ENCODE measurements at regions not wholly inside any gene's neighbourhood (a gene's known extent, or its start where the extent isn't known, plus 50 kb on each side); places are given as distances from the start of the nearest gene placed in this dataset.

GRCh38 chr3:177914224-177914623 lies 622.0 kb upstream of the KCNMB2 start:
- H3K27ac ChIP-seq: no peak overlapping the region
- H3K27me3 ChIP-seq (replicated peaks in 1 of 7): no peaks in the 10 kb centered on the region
- no peaks in the 10 kb centered on the region for H3K4me1 ChIP-seq
- H3K9me3 ChIP-seq: peaks cover 0 to 8% (median 0%) of the 10 kb centered on the region in 8 donors
- H3K36me3 ChIP-seq: no peaks in the 10 kb centered on the region
- H3K4me3 ChIP-seq: no peak overlapping the region
- TF ChIP-seq CTCF (IDR thresholded peaks at IDR 0.05 in 8 of 11, conservative IDR thresholded peaks at IDR 0.05 in 3 of 11) (no peak), POLR2AphosphoS5 (IDR thresholded peaks at IDR 0.05) (no peak), POLR2A (IDR thresholded peaks at IDR 0.05) (no peak)
- WGBS, 5 donors: 93 to 98% (median 97%) methylated on average over 10 of the region's 10 CpGs
- intact Hi-C loops (cut with DNase I; ENCODE audit: low total_unique reads): no loop called here
- no peak for DNase-seq

- Histone ChIP-seq H3K36me3 (no peaks in the 10 kb centered on the region), H3K4me3 (no peak overlapping the region), H3K4me1 (no peaks in the 10 kb centered on the region), H3K27ac (no peak overlapping the region), H3K27me3 (replicated peaks in 1 of 7) (no peaks in the 10 kb centered on the region), H3K9me3 (peaks cover 0 to 8% (median 0%) of the 10 kb centered on the region in 8 donors)
- intact Hi-C loops (cut with DNase I; ENCODE audit: low total_unique reads): no loop called here
- TF ChIP-seq CTCF (IDR thresholded peaks at IDR 0.05 in 8 of 11, conservative IDR thresholded peaks at IDR 0.05 in 3 of 11) (no peak), POLR2A (IDR thresholded peaks at IDR 0.05) (no peak), POLR2AphosphoS5 (IDR thresholded peaks at IDR 0.05) (no peak)
- 79 to 96% (median 90%) methylated on average over 1 of the region's 1 CpG for WGBS, 5 donors
- DNase-seq: no peak
Observed at GRCh38 chr3:177916461-177916860, 619.8 kb upstream of the KCNMB2 start.

GRCh38 chr3:177917234-177917861 lies 618.9 kb upstream of the KCNMB2 start:
- Histone ChIP-seq H3K4me3 (no peak overlapping the region), H3K27ac (no peak overlapping the region), H3K27me3 (replicated peaks in 1 of 7) (no peaks in the 10 kb centered on the region), H3K4me1 (no peaks in the 10 kb centered on the region), H3K9me3 (peaks cover 0 to 8% (median 0%) of the 10 kb centered on the region in 8 donors), H3K36me3 (no peaks in the 10 kb centered on the region)
- 90 to 96% (median 94%) methylated on average over 4 to 8 of the region's 8 CpGs for WGBS, 5 donors
- intact Hi-C loops (cut with DNase I; ENCODE audit: low total_unique reads): no loop called here
- no peak for DNase-seq
- no peak for TF ChIP-seq POLR2AphosphoS5 (IDR thresholded peaks at IDR 0.05)
- no peak for TF ChIP-seq POLR2A (IDR thresholded peaks at IDR 0.05)
- no peak for TF ChIP-seq CTCF (IDR thresholded peaks at IDR 0.05 in 8 of 11, conservative IDR thresholded peaks at IDR 0.05 in 3 of 11)

GRCh38 chr3:177921153-177921552 lies 615.1 kb upstream of the KCNMB2 start:
- Histone ChIP-seq H3K9me3 (no peaks in the 10 kb centered on the region), H3K4me3 (no peak overlapping the region), H3K4me1 (no peaks in the 10 kb centered on the region), H3K27ac (no peak overlapping the region), H3K27me3 (replicated peaks in 1 of 7) (no peaks in the 10 kb centered on the region), H3K36me3 (no peaks in the 10 kb centered on the region)
- intact Hi-C loops (cut with DNase I; ENCODE audit: low total_unique reads): no loop called here
- 76 to 86% (median 86%) methylated on average over 3 of the region's 3 CpGs for WGBS, 5 donors
- no peak for DNase-seq
- no peak for TF ChIP-seq CTCF (IDR thresholded peaks at IDR 0.05 in 8 of 11, conservative IDR thresholded peaks at IDR 0.05 in 3 of 11)
- TF ChIP-seq POLR2A (IDR thresholded peaks at IDR 0.05): no peak
- TF ChIP-seq POLR2AphosphoS5 (IDR thresholded peaks at IDR 0.05): no peak

Data from spleen (tissue), 11 donors.